HUES48 (cell line): ENCODE measurements at regions not wholly inside any gene's neighbourhood (a gene's known extent, or its start where the extent isn't known, plus 50 kb on each side); places are given as distances from the start of the nearest gene placed in this dataset.

Source experiments
- H3K27ac ChIP-seq: one replicate; pipeline ENCODE4 v1.7.0; 2013; ENCODE audit warnings: low read depth, low read length, inconsistent platforms
- H3K27me3 ChIP-seq: 2 replicates; pipeline ENCODE4 v1.6.1; 2013; ENCODE audit warnings: mild to moderate bottlenecking, low read length; ENCODE audit not compliant: control insufficient read depth, insufficient read depth
- H3K36me3 ChIP-seq: 2 replicates; pipeline ENCODE4 v1.6.1; 2013; ENCODE audit warnings: low read length; ENCODE audit not compliant: control insufficient read depth, insufficient read depth
- H3K4me1 ChIP-seq: 2 replicates; pipeline ENCODE4 v1.6.1; 2013; ENCODE audit warnings: mild to moderate bottlenecking, low read length; ENCODE audit not compliant: control insufficient read depth, insufficient read depth
- H3K4me3 ChIP-seq: 2 replicates; pipeline ENCODE4 v1.5.1; 2013; ENCODE audit warnings: mild to moderate bottlenecking, low read depth, low read length
- H3K9ac ChIP-seq: 2 replicates; pipeline ENCODE4 v1.6.1; 2013; ENCODE audit warnings: mild to moderate bottlenecking, low read depth, low read length, moderate library complexity
- H3K9me3 ChIP-seq: 2 replicates; pipeline ENCODE4 v1.6.1; 2013; ENCODE audit warnings: low read length; ENCODE audit not compliant: control insufficient read depth, insufficient read depth

DNA sequence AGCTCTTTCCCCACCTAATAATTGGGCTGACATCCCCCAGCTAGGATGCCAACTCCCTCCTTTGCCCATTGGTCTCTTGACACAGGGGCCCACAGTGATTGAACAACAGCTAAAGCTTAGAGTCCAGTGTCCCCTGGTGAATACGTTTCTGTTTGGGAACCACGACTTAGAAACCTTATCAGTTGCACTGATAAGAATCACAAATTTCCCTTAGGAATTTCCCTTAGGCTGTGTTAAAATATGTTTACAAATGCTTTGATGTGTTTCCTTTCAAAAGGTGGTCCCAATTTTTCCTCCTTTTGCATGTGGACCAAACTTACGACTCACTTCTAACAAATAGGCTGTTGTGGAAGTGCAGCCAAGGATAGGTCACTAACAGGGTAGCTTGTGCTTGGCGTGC lies 126.0 kb upstream of the INHBA start:
- Histone ChIP-seq H3K36me3 (no peaks in the 10 kb centered on the region), H3K27ac (no peak overlapping the region), H3K4me1 (peaks cover 9% of the 10 kb centered on the region; the same call in 1 of the 2 replicates), H3K9me3 (no peaks in the 10 kb centered on the region), H3K9ac (no peak overlapping the region), H3K4me3 (no peak overlapping the region), H3K27me3 (no peaks in the 10 kb centered on the region)

DNA sequence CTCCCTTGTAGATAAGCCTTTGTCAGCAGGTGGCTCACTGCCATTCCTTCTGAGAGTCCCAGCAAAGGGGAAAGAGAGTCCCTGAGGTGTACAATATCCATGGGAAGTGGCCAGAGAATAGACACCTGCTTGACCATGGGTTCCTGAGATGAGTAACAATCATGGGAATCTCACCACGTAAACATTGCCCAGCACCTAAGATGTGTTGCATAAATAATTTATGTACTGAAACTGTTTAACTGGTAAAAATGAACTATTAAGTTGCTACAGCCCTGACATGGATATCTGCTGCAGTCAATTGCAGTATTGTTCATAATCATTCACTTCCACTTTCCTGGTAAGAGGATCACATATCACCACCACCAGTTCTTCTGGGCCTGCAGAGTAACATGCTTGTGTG lies 123.8 kb upstream of the INHBA start:
- Histone ChIP-seq H3K9me3 (no peaks in the 10 kb centered on the region), H3K27me3 (no peaks in the 10 kb centered on the region), H3K4me1 (peaks cover 6% of the 10 kb centered on the region; the same call in 1 of the 2 replicates), H3K9ac (no peak overlapping the region), H3K36me3 (no peaks in the 10 kb centered on the region), H3K27ac (no peak overlapping the region), H3K4me3 (no peak overlapping the region)

DNA sequence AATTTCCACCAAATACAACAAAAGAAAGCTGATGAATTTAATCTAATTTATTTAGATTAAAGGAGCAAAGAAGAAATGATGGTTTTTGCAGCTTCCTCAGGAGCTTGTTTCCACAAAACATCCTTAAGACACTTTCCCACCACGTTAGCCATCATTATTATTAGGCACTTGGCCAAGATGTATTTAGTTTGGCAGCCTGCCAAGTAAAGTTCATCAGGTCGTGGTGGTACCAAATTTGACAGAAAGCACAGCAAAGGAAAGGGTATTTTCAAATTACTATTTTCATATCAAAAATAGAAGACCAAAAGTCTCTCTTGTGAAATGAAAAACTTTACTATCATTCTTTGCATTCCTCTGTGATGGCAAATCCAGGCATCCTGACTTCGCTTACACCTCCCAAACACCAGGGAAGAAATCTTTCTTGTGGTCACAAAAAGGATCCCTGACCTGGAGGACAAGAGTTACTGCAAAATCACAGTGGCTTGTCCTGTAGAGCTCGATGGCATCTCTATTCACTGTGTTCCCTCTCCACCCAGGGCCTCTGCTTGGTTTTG lies 123.1 kb upstream of the INHBA start:
- H3K36me3 ChIP-seq: no peaks in the 10 kb centered on the region
- H3K4me1 ChIP-seq: peaks cover 11% of the 10 kb centered on the region; the same call in 1 of the 2 replicates
- H3K9me3 ChIP-seq: no peaks in the 10 kb centered on the region
- H3K4me3 ChIP-seq: no peak overlapping the region
- H3K9ac ChIP-seq: no peak overlapping the region
- no peaks in the 10 kb centered on the region for H3K27me3 ChIP-seq
- H3K27ac ChIP-seq: no peak overlapping the region

- H3K36me3 ChIP-seq: no peaks in the 10 kb centered on the region
- no peaks in the 10 kb centered on the region for H3K27me3 ChIP-seq
- no peak overlapping the region for H3K4me3 ChIP-seq
- H3K9me3 ChIP-seq: no peaks in the 10 kb centered on the region
- no peak overlapping the region for H3K27ac ChIP-seq
- H3K4me1 ChIP-seq: peaks cover 15% of the 10 kb centered on the region; the same call in 1 of the 2 replicates
- H3K9ac ChIP-seq: no peak overlapping the region
Measured at GRCh38 chr7:41824284-41824683, 121.4 kb upstream of the INHBA start.

GRCh38 chr7:41822259-41822817 lies 119.4 kb upstream of the INHBA start:
- H3K4me1 ChIP-seq: peaks cover 15% of the 10 kb centered on the region; the same call in 1 of the 2 replicates
- no peaks in the 10 kb centered on the region for H3K9me3 ChIP-seq
- no peak overlapping the region for H3K27ac ChIP-seq
- H3K27me3 ChIP-seq: no peaks in the 10 kb centered on the region
- H3K4me3 ChIP-seq: no peak overlapping the region
- no peaks in the 10 kb centered on the region for H3K36me3 ChIP-seq
- no peak overlapping the region for H3K9ac ChIP-seq

DNA sequence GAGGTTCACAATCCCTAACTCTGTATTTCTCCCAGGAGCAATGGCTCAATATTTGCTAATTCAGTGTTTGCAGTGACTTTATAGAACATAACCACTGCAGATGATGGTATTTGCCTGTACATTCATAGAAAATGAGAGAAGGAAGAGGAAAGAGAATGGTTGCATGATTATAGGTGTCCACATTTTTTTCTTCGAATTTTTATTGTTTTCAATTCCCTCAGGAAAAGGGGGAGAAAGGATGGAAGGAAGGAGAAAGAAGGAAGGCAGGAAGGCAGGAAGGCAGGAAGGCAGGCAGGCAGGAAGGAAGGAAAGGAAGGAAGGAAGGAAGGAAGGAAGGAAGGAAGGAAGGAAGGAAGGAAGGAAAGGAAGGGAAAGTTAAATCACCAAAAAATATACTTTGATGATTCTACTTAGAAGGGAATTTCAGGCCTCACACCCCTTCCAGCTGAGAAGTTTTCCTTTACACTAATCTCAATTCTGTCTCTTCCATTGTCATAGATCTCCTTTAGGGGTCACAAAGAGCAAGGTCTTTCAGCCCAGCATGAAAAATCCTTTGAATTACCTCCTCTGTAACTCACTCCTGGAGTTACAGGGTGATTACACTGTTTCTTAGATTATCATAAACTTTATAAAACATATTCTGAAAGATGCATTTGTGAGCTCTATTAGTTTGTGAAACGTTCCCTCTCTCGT lies 118.8 kb upstream of the INHBA start:
- no peak overlapping the region for H3K4me3 ChIP-seq
- H3K27ac ChIP-seq: no peak overlapping the region
- H3K9ac ChIP-seq: no peak overlapping the region
- H3K4me1 ChIP-seq: peaks cover 15% of the 10 kb centered on the region; the same call in 1 of the 2 replicates
- no peaks in the 10 kb centered on the region for H3K27me3 ChIP-seq
- no peaks in the 10 kb centered on the region for H3K36me3 ChIP-seq
- H3K9me3 ChIP-seq: no peaks in the 10 kb centered on the region

DNA sequence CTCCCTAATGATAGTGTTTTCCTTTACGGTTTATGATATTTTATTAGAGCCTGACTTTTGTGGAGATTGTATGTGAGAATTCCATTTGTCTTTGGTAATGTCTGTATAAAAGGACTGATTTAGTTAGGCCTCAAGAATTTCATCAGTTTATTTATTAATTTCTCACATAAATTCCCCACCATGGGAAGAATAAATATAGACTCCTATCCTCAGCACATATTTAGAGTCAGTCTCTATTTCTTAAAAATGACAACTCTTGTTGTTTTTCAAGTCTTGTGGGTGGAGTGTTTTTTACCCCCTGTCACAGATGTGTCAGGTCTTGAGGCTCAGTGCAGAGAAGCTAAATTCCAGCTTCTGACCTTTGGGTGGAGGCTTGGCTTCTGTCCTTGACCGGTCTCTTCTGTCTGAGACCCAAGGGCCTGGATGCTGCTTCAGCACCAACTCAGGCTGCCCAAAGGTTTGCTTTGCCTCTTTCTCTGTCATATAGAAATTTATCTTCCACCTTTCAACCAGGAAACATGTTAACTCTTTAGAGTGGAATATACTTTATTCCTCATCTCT lies 117.3 kb upstream of the INHBA start:
- Histone ChIP-seq H3K9ac (no peak overlapping the region), H3K36me3 (no peaks in the 10 kb centered on the region), H3K4me1 (peaks cover 16% of the 10 kb centered on the region; the same call in 1 of the 2 replicates), H3K27ac (no peak overlapping the region), H3K27me3 (no peaks in the 10 kb centered on the region), H3K4me3 (no peak overlapping the region), H3K9me3 (no peaks in the 10 kb centered on the region)

GRCh38 chr7:41819645-41820044 lies 116.8 kb upstream of the INHBA start:
- Histone ChIP-seq H3K9me3 (no peaks in the 10 kb centered on the region), H3K27me3 (no peaks in the 10 kb centered on the region), H3K36me3 (no peaks in the 10 kb centered on the region), H3K27ac (no peak overlapping the region), H3K4me3 (no peak overlapping the region), H3K4me1 (peaks cover 22% of the 10 kb centered on the region; the same call in 1 of the 2 replicates), H3K9ac (no peak overlapping the region)

- H3K9ac ChIP-seq: no peak overlapping the region
- H3K9me3 ChIP-seq: no peaks in the 10 kb centered on the region
- H3K27me3 ChIP-seq: no peaks in the 10 kb centered on the region
Measured at GRCh38 chr7:41818765-41819398, 116.0 kb upstream of the INHBA start.

GRCh38 chr7:41817386-41817785 lies 114.5 kb upstream of the INHBA start:
- Histone ChIP-seq H3K36me3 (no peaks in the 10 kb centered on the region), H3K4me3 (no peak overlapping the region), H3K9ac (no peak overlapping the region), H3K4me1 (peaks cover 40% of the 10 kb centered on the region), H3K27me3 (no peaks in the 10 kb centered on the region), H3K27ac (no peak overlapping the region), H3K9me3 (no peaks in the 10 kb centered on the region)

More at GRCh38 chr7:41818765-41819398, 116.0 kb upstream of the INHBA start:
- Histone ChIP-seq H3K36me3 (no peaks in the 10 kb centered on the region), H3K4me1 (peaks cover 26% of the 10 kb centered on the region), H3K27ac (no peak overlapping the region), H3K4me3 (no peak overlapping the region)

DNA sequence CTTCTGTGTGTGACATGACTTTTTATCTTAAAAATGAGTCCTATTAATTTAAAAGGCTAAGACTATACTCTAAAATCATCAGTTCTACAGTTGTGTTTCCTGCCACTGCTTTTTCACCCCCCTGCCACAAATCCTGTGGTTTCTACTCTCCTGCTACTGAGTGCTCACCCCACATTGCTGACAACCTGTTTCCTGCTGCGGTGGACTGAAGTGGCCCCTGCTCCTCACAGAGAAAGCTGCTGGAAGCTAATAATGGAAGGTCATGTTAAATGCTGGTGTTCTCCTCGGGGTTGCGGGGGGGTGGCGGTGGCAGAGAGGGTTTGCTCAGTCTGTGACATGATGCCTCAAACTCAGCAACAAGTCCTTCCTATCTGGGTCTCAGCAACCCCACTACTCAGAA lies 113.2 kb upstream of the INHBA start:
- no peaks in the 10 kb centered on the region for H3K36me3 ChIP-seq
- no peaks in the 10 kb centered on the region for H3K9me3 ChIP-seq
- H3K27ac ChIP-seq: no peak overlapping the region
- H3K4me1 ChIP-seq: peaks cover 30% of the 10 kb centered on the region
- H3K27me3 ChIP-seq: no peaks in the 10 kb centered on the region
- H3K4me3 ChIP-seq: no peak overlapping the region
- no peak overlapping the region for H3K9ac ChIP-seq
